ENCODE measurements at regions not wholly inside any gene's neighbourhood (a gene's known extent, or its start where the extent isn't known, plus 50 kb on each side); places are given as distances from the start of the nearest gene placed in this dataset.

- TF ChIP-seq CTCF (conservative IDR thresholded peaks at IDR 0.05; ENCODE audit: low read depth, low read length) = no peak
- no peak for TF ChIP-seq EZH2phosphoT487 (IDR thresholded peaks at IDR 0.05; ENCODE audit: borderline replicate concordance, low read length)
- no peak for TF ChIP-seq EZH2 (IDR thresholded peaks at IDR 0.05; ENCODE audit: low read length, unreplicated experiment)
Measured at GRCh38 chr5:57103317-57103907, 70.4 kb upstream of the GPBP1 start.
